BE2C (cell line): ENCODE measurements at regions not wholly inside any gene's neighbourhood (a gene's known extent, or its start where the extent isn't known, plus 50 kb on each side); places are given as distances from the start of the nearest gene placed in this dataset.
A peak's percentile ranks its signal among the peaks of the same experiment; 100 is the strongest.

Experiments
- DNase-seq: peaks from one replicate; pipeline ENCODE4 v3.0.0-alpha.2; 2020
- H3K27me3 ChIP-seq: fragments of 250-450 bp; sonication (Bioruptor Pico); 2 replicates; pipeline ENCODE4 v1.5.1; 2020; ENCODE audit warnings: mild to moderate bottlenecking
- H3K36me3 ChIP-seq: fragments of 250-450 bp; sonication (Bioruptor Pico); 2 replicates; pipeline ENCODE4 v1.5.1; 2020; ENCODE audit warnings: mild to moderate bottlenecking
- H3K4me1 ChIP-seq: fragments of 250-450 bp; sonication (Bioruptor Pico); 2 replicates; pipeline ENCODE4 v1.5.1; 2020
- H3K4me3 ChIP-seq: 2 replicates; pipeline ENCODE4 v1.5.1; 2011; ENCODE audit warnings: low read depth, low read length
- H3K9me3 ChIP-seq: fragments of 250-450 bp; sonication (Bioruptor Pico); 2 replicates; pipeline ENCODE4 v1.5.1; 2020
- CTCF ChIP-seq: IDR thresholded peaks from 2 replicates; pipeline ENCODE4 v1.5.1; 2012; ENCODE audit warnings: mild to moderate bottlenecking, low read depth, low read length

GRCh38 chr2:168345601-168346000 lies 98.2 kb upstream of the STK39 start:
- Histone ChIP-seq H3K27me3 (no peaks in the 10 kb centered on the region), H3K4me3 (no peak overlapping the region), H3K4me1 (peaks cover 4% of the 10 kb centered on the region; the same call in 1 of the 2 replicates), H3K36me3 (no peaks in the 10 kb centered on the region), H3K9me3 (no peaks in the 10 kb centered on the region)
- no peak for TF ChIP-seq CTCF
- no peak for DNase-seq

GRCh38 chr2:168346725-168347477 lies 99.5 kb upstream of the STK39 start:
- Histone ChIP-seq H3K4me3 (peak overlapping the region; percentile 61), H3K9me3 (no peaks in the 10 kb centered on the region), H3K27me3 (no peaks in the 10 kb centered on the region), H3K4me1 (peaks cover 4% of the 10 kb centered on the region; the same call in 1 of the 2 replicates), H3K36me3 (no peaks in the 10 kb centered on the region)
- TF ChIP-seq CTCF = peak; percentile 61
- DNase-seq = peak; percentile 63

- no peak overlapping the region for H3K4me3 ChIP-seq
- peak; percentile 70 for TF ChIP-seq CTCF
- H3K36me3 ChIP-seq = no peaks in the 10 kb centered on the region
- H3K9me3 ChIP-seq = no peaks in the 10 kb centered on the region
- no peaks in the 10 kb centered on the region for H3K27me3 ChIP-seq
- peaks cover 4% of the 10 kb centered on the region; the same call in 1 of the 2 replicates for H3K4me1 ChIP-seq
- DNase-seq = peak; percentile 63
These were observed 100.7 kb upstream of the STK39 start for GRCh38 chr2:168348076-168348475.

- Histone ChIP-seq H3K4me1 (peaks cover 4% of the 10 kb centered on the region; the same call in 1 of the 2 replicates), H3K4me3 (no peak overlapping the region), H3K9me3 (no peaks in the 10 kb centered on the region), H3K36me3 (no peaks in the 10 kb centered on the region), H3K27me3 (no peaks in the 10 kb centered on the region)
- no peak for DNase-seq
- TF ChIP-seq CTCF = no peak
These were observed 103.0 kb upstream of the STK39 start for GRCh38 chr2:168350380-168350779.

- H3K4me1 ChIP-seq = no peaks in the 10 kb centered on the region
- TF ChIP-seq CTCF = no peak
- H3K9me3 ChIP-seq = no peaks in the 10 kb centered on the region
- no peak for DNase-seq
- no peak overlapping the region for H3K4me3 ChIP-seq
- no peaks in the 10 kb centered on the region for H3K27me3 ChIP-seq
- no peaks in the 10 kb centered on the region for H3K36me3 ChIP-seq
These were observed 102.8 kb upstream of the CERS6 start for GRCh38 chr2:168353251-168353650.

- no peak for TF ChIP-seq CTCF
- H3K27me3 ChIP-seq = no peaks in the 10 kb centered on the region
- DNase-seq = no peak
- no peaks in the 10 kb centered on the region for H3K36me3 ChIP-seq
- no peak overlapping the region for H3K4me3 ChIP-seq
- H3K4me1 ChIP-seq = no peaks in the 10 kb centered on the region
- H3K9me3 ChIP-seq = no peaks in the 10 kb centered on the region
These were observed 101.6 kb upstream of the CERS6 start for GRCh38 chr2:168354499-168354898.
